Caco-2 (cell line): ENCODE measurements at regions not wholly inside any gene's neighbourhood (a gene's known extent, or its start where the extent isn't known, plus 50 kb on each side); places are given as distances from the start of the nearest gene placed in this dataset.

Experiments
- BruUV-seq: library from RNA; stranded (reverse); fragments of 400-500 nt; replicated peaks from 2 replicates; lab custom pipeline; 2021; lab: Mats Ljungman, UMichigan
- CTCF ChIA-PET: fragments of 300-600 bp; sonication (Branson Sonifier 250); formaldehyde crosslinking; loops from one replicate; lab custom pipeline; 2022; ENCODE audit warnings: antibody characterized with exemption; lab: Charles Lee
- POLR2A ChIA-PET: fragments of 300-600 bp; sonication (Branson Sonifier 250); formaldehyde crosslinking; loops from one replicate; lab custom pipeline; 2022; ENCODE audit warnings: antibody characterized with exemption; lab: Charles Lee
- DNase-seq, 2 experiments: peaks; one replicate each; pipeline versions ENCODE4 v3.0.0 to v3.0.0-alpha.2; 2020 to 2022
- H3K27me3 ChIP-seq: replicated peaks from 2 replicates; pipeline ENCODE4 v1.6.0; 2011; ENCODE audit warnings: low read length; ENCODE audit not compliant: control insufficient read depth, insufficient read depth
- H3K36me3 ChIP-seq: 2 replicates; pipeline ENCODE4 v1.5.1; 2011; ENCODE audit warnings: low read length; ENCODE audit not compliant: control insufficient read depth, insufficient read depth
- H3K4me1 ChIP-seq: fragments of 250-450 bp; sonication (Bioruptor Pico); 2 replicates; pipeline ENCODE4 v1.5.1; 2020; ENCODE audit warnings: mild to moderate bottlenecking
- H3K4me3 ChIP-seq: 2 replicates; pipeline ENCODE4 v1.5.1; 2011; ENCODE audit warnings: low read depth, mild to moderate bottlenecking, control low read depth, low read length
- H3K9me3 ChIP-seq: fragments of 250-450 bp; sonication (Bioruptor Pico); 2 replicates; pipeline ENCODE4 v1.5.1; 2020; ENCODE audit warnings: mild to moderate bottlenecking, moderate library complexity
- H3K27ac Mint-ChIP-seq: one replicate; pipeline ENCODE4 v1.8.0; 2022; ENCODE audit warnings: mixed read lengths; ENCODE audit not compliant: unreplicated experiment
- H3K27me3 Mint-ChIP-seq: one replicate; pipeline ENCODE4 v1.8.0; 2022; ENCODE audit warnings: mixed read lengths; ENCODE audit not compliant: insufficient read depth, unreplicated experiment
- H3K36me3 Mint-ChIP-seq: one replicate; pipeline ENCODE4 v1.8.0; 2022; ENCODE audit warnings: mild to moderate bottlenecking, mixed read lengths; ENCODE audit not compliant: insufficient read depth, unreplicated experiment
- H3K4me1 Mint-ChIP-seq: one replicate; pipeline ENCODE4 v1.8.0; 2022; ENCODE audit warnings: low read depth, mixed read lengths; ENCODE audit not compliant: unreplicated experiment
- H3K4me3 Mint-ChIP-seq: one replicate; pipeline ENCODE4 v1.8.0; 2022; ENCODE audit warnings: mild to moderate bottlenecking, moderate library complexity, mixed read lengths; ENCODE audit not compliant: unreplicated experiment
- H3K9me3 Mint-ChIP-seq: one replicate; pipeline ENCODE4 v1.8.0; 2022; ENCODE audit warnings: mixed read lengths; ENCODE audit not compliant: unreplicated experiment
- CTCF ChIP-seq, 2 experiments: fragments of 200-600 bp in 1 of 2; IDR thresholded peaks; 1 replicate in 1 of 2; 2 replicates in 1 of 2; pipeline versions ENCODE4 v1.5.1 to v1.8.0; 2011 to 2022; ENCODE audit warnings: antibody characterized with exemption in 1 of 2, control low read depth in 1 of 2, inconsistent platforms in 1 of 2, low read depth in 1 of 2, low read length in 1 of 2, mild to moderate bottlenecking in 1 of 2, moderate library complexity in 1 of 2; ENCODE audit not compliant: insufficient read depth in 1 of 2, severe bottlenecking in 1 of 2, unreplicated experiment in 1 of 2
- intact Hi-C: fragments of 100-400 bp; cut with micrococcal nuclease; formaldehyde crosslinking; loops from one replicate; pipeline ENCODE4 v1.10.0; 2022; ENCODE audit not compliant: unreplicated experiment

- no peak for DNase-seq
- intact Hi-C loops = no loop called here
- CTCF ChIA-PET = no interaction called here
- H3K4me1 Mint-ChIP-seq = no peaks in the 10 kb centered on the region
- no peaks in the 10 kb centered on the region for H3K36me3 Mint-ChIP-seq
- no peaks in the 10 kb centered on the region for H3K27me3 Mint-ChIP-seq
- Histone ChIP-seq H3K9me3 (no peaks in the 10 kb centered on the region; the same call in 1 of the 2 replicates), H3K36me3 (no peaks in the 10 kb centered on the region), H3K27me3 (no peaks in the 10 kb centered on the region), H3K4me3 (no peak overlapping the region), H3K4me1 (no peaks in the 10 kb centered on the region)
- POLR2A ChIA-PET = no interaction called here
- TF ChIP-seq CTCF (IDR thresholded peaks at IDR 0.05; ENCODE audit: insufficient read depth in 1 of 2, low read depth in 1 of 2, low read length in 1 of 2, severe bottlenecking in 1 of 2, unreplicated experiment in 1 of 2) = no peak
- H3K9me3 Mint-ChIP-seq = no peaks in the 10 kb centered on the region
- no peak overlapping the region for H3K4me3 Mint-ChIP-seq
- no peak overlapping the region for H3K27ac Mint-ChIP-seq
- BruUV-seq = no TSS peak
Measured at GRCh38 chr4:28360681-28361080, 1500.0 kb downstream of the STIM2 start.

- Mint-ChIP-seq H3K36me3 (no peaks in the 10 kb centered on the region), H3K27me3 (no peaks in the 10 kb centered on the region), H3K4me1 (no peaks in the 10 kb centered on the region), H3K27ac (no peak overlapping the region), H3K9me3 (no peaks in the 10 kb centered on the region), H3K4me3 (no peak overlapping the region)
- no TSS peak for BruUV-seq
- ChIA-PET POLR2A (no interaction called here), CTCF (no interaction called here)
- no peak overlapping the region for H3K4me3 ChIP-seq
- no peaks in the 10 kb centered on the region for H3K27me3 ChIP-seq
- H3K36me3 ChIP-seq = no peaks in the 10 kb centered on the region
- H3K4me1 ChIP-seq = no peaks in the 10 kb centered on the region
- no peaks in the 10 kb centered on the region; the same call in 1 of the 2 replicates for H3K9me3 ChIP-seq
- no peak for DNase-seq
- no peak for TF ChIP-seq CTCF (IDR thresholded peaks at IDR 0.05; ENCODE audit: insufficient read depth in 1 of 2, low read depth in 1 of 2, low read length in 1 of 2, severe bottlenecking in 1 of 2, unreplicated experiment in 1 of 2)
- intact Hi-C loops = no loop called here
Measured at GRCh38 chr4:28362169-28362568, 1501.5 kb downstream of the STIM2 start.

GRCh38 chr4:28369499-28369898 is 1508.9 kb downstream of the STIM2 start:
- POLR2A ChIA-PET = no interaction called here
- TF ChIP-seq CTCF (IDR thresholded peaks at IDR 0.05; ENCODE audit: insufficient read depth in 1 of 2, low read depth in 1 of 2, low read length in 1 of 2, severe bottlenecking in 1 of 2, unreplicated experiment in 1 of 2) = no peak
- H3K9me3 Mint-ChIP-seq = no peaks in the 10 kb centered on the region
- no peak overlapping the region for H3K4me3 Mint-ChIP-seq
- H3K4me3 ChIP-seq = no peak overlapping the region
- H3K27me3 Mint-ChIP-seq = no peaks in the 10 kb centered on the region
- no TSS peak for BruUV-seq
- H3K9me3 ChIP-seq = no peaks in the 10 kb centered on the region; the same call in 1 of the 2 replicates
- CTCF ChIA-PET = no interaction called here
- H3K27me3 ChIP-seq = no peaks in the 10 kb centered on the region
- no peaks in the 10 kb centered on the region for H3K36me3 ChIP-seq
- H3K36me3 Mint-ChIP-seq = no peaks in the 10 kb centered on the region
- no peak overlapping the region for H3K27ac Mint-ChIP-seq
- no peaks in the 10 kb centered on the region for H3K4me1 ChIP-seq
- H3K4me1 Mint-ChIP-seq = no peaks in the 10 kb centered on the region
- intact Hi-C loops = no loop called here
- no peak for DNase-seq
